Naive thymus-derived CD4-positive, alpha-beta T cell (primary cell): ENCODE measurements at regions not wholly inside any gene's neighbourhood (a gene's known extent, or its start where the extent isn't known, plus 50 kb on each side); places are given as distances from the start of the nearest gene placed in this dataset.
"Not testable (repeated sequence)": the region's sequence is repeated elsewhere in the genome, so short reads cannot be mapped to it uniquely, and the experiment has no call there.

Experiments used
- ATAC-seq: fragments of 150-1000 bp; cut with Tn5 transposase; 2 replicates; pipeline ENCODE4 v1.10.0; 2021; ENCODE audit warnings: mild to moderate bottlenecking, moderate library complexity
- CTCF ChIA-PET: fragments of 350-600 bp; sonication (Branson Sonifier 250); formaldehyde crosslinking; loops from one replicate; lab custom pipeline; 2021; ENCODE audit warnings: antibody characterized with exemption; lab: Charles Lee
- POLR2A ChIA-PET: fragments of 350-600 bp; sonication (Branson Sonifier 250); formaldehyde crosslinking; loops from one replicate; lab custom pipeline; 2021; ENCODE audit warnings: antibody characterized with exemption, inconsistent platforms; lab: Charles Lee
- DNase-seq, 9 donors: peaks; one replicate each; pipeline versions ENCODE4 v3.0.0 to v3.0.0-alpha.2; 2020 to 2022; ENCODE audit warnings: mixed read lengths in 1 of 9
- H3K27ac ChIP-seq: one replicate; pipeline ENCODE4 v1.7.0; 2013; ENCODE audit warnings: mild to moderate bottlenecking, low read depth, low read length, moderate library complexity
- H3K27me3 ChIP-seq, 2 donors: one replicate each; pipeline ENCODE4 v1.7.0; 2013; ENCODE audit warnings: low read length in 2 of 2, mild to moderate bottlenecking in 2 of 2, moderate library complexity in 2 of 2; ENCODE audit not compliant: control insufficient read depth in 2 of 2, insufficient read depth in 2 of 2
- H3K36me3 ChIP-seq, 3 experiments: 1 replicate in 2 of 3; 2 replicates in 1 of 3; pipeline ENCODE4 v1.7.0; 2013; ENCODE audit warnings: low read length in 3 of 3, mild to moderate bottlenecking in 3 of 3, moderate library complexity in 1 of 3; ENCODE audit not compliant: insufficient read depth in 3 of 3, control insufficient read depth in 2 of 3
- H3K4me1 ChIP-seq, 2 donors: one replicate each; pipeline ENCODE4 v1.7.0; 2013; ENCODE audit warnings: low read length in 2 of 2, mild to moderate bottlenecking in 2 of 2, moderate library complexity in 1 of 2; ENCODE audit not compliant: control insufficient read depth in 2 of 2, insufficient read depth in 2 of 2
- H3K4me3 ChIP-seq: 2 replicates; pipeline ENCODE4 v1.7.0; 2013; ENCODE audit warnings: mild to moderate bottlenecking, low read length
- H3K9me3 ChIP-seq, 3 experiments: 1 replicate in 2 of 3; 2 replicates in 1 of 3; pipeline ENCODE4 v1.7.0; 2013; ENCODE audit warnings: low read length in 3 of 3; ENCODE audit not compliant: control insufficient read depth in 2 of 3
- H3K27ac Mint-ChIP-seq, 9 donors: one replicate each; pipeline ENCODE4 v1.8.0; 2020 to 2022; ENCODE audit warnings: mixed read lengths in 9 of 9, mild to moderate bottlenecking in 8 of 9, moderate library complexity in 5 of 9, inconsistent platforms in 2 of 9
- H3K27me3 Mint-ChIP-seq, 5 donors: one replicate each; pipeline ENCODE4 v1.8.0; 2021 to 2022; ENCODE audit warnings: mixed read lengths in 5 of 5, mild to moderate bottlenecking in 1 of 5
- H3K36me3 Mint-ChIP-seq, 5 donors: one replicate each; pipeline ENCODE4 v1.8.0; 2020 to 2022; ENCODE audit warnings: mixed read lengths in 5 of 5, mild to moderate bottlenecking in 3 of 5, inconsistent platforms in 1 of 5
- H3K4me1 Mint-ChIP-seq, 7 donors: one replicate each; pipeline ENCODE4 v1.8.0; 2020 to 2022; ENCODE audit warnings: mixed read lengths in 7 of 7, mild to moderate bottlenecking in 3 of 7, inconsistent platforms in 1 of 7
- H3K4me3 Mint-ChIP-seq, 10 donors: one replicate each; pipeline ENCODE4 v1.8.0; 2020 to 2022; ENCODE audit warnings: mild to moderate bottlenecking in 10 of 10, mixed read lengths in 10 of 10, moderate library complexity in 6 of 10, inconsistent platforms in 2 of 10
- H3K9me3 Mint-ChIP-seq, 11 donors: one replicate each; pipeline ENCODE4 v1.8.0; 2020 to 2022; ENCODE audit warnings: mixed read lengths in 11 of 11, mild to moderate bottlenecking in 4 of 11, inconsistent platforms in 1 of 11, moderate library complexity in 1 of 11
- intact Hi-C, 2 donors: fragments of 100-400 bp; cut with micrococcal nuclease; formaldehyde crosslinking; loops; one replicate each; pipeline ENCODE4 v1.15.1; 2023

DNA sequence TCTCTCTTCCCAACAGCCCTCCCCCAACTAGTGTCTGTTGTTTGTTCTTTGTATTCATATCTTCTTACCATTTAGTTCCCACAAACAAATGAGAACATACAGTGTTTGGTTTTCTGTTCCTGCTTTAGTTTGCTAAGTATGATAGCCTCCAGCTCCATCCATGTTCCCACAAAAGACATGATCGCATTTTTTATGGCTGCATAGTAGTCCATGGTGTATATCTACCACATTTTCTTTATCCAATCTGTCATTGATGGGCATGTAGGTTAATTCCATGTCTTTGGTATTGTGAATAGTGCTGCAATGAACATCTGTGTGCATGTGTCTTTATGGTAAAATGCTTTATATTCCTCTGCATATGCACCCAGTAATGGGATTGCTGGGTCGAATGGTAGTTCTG lies 283.9 kb upstream of the FGF13 start:
- intact Hi-C loops, result no loop called here

DNA sequence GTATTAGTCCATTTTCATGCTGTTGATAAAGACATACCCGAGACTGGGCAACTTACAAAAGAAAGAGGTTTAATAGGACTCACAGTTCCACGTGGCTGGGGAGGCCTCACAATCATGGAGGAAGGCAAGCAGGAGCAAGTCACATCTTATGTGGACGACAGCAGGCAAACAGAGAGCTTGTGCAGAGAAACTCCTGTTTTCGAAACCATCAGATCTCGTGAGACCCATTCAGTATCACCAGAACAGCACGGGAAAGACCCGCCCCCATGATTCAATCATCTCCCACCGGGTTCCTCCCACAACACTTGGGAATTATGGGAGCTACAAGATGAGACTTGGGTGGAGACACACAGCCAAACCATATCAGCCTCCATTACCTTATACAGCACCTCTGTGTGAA lies 278.9 kb upstream of the FGF13 start:
- ATAC-seq, H3K27me3 ChIP-seq, H3K9me3 Mint-ChIP-seq, intact Hi-C loops, H3K36me3 Mint-ChIP-seq, H3K27ac ChIP-seq, H3K4me3 ChIP-seq, H3K27me3 Mint-ChIP-seq, H3K4me3 Mint-ChIP-seq, H3K36me3 ChIP-seq, POLR2A ChIA-PET, H3K27ac Mint-ChIP-seq, H3K4me1 Mint-ChIP-seq, H3K9me3 ChIP-seq, CTCF ChIA-PET, DNase-seq, H3K4me1 ChIP-seq: not testable (repeated sequence)

More for the DNA sequence above, 283.9 kb upstream of the FGF13 start:
- ChIA-PET POLR2A (no interaction called here), CTCF (no interaction called here)
- H3K4me1 ChIP-seq, result no peaks in the 10 kb centered on the region
- H3K27ac ChIP-seq, result no peak overlapping the region
- DNase-seq, result no peak
- no peak overlapping the region for H3K4me3 ChIP-seq
- peaks cover 0 to 6% (median 0%) of the 10 kb centered on the region in 11 donors for H3K9me3 Mint-ChIP-seq
- no peaks in the 10 kb centered on the region for H3K4me1 Mint-ChIP-seq
- no peaks in the 10 kb centered on the region for H3K27me3 Mint-ChIP-seq
- H3K4me3 Mint-ChIP-seq, result no peak overlapping the region
- no peaks in the 10 kb centered on the region for H3K9me3 ChIP-seq
- H3K27me3 ChIP-seq, result no peaks in the 10 kb centered on the region
- H3K36me3 ChIP-seq, result no peaks in the 10 kb centered on the region
- H3K27ac Mint-ChIP-seq, result no peak overlapping the region
- no peaks in the 10 kb centered on the region for H3K36me3 Mint-ChIP-seq
- no peak for ATAC-seq

DNA sequence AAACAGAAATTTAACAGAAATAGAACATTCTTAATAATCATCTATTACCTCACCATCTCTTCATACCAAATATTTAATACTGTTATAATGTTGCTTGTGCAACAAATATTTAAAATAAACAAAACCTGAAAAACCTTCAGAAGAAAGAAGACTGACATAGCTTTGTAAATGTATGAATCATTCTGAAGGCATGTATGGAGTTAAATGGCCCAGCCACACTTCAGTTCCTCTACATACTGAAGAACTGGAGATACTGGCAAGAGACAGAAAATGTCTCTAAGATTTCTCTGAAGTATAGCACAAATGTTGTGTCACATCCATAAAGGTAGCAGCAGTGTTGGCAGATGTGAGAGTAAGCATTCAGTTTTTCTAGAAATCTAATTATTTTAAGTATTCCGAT lies 275.3 kb upstream of the FGF13 start:
- H3K4me3 ChIP-seq, result no peak overlapping the region
- H3K27me3 ChIP-seq, result no peaks in the 10 kb centered on the region
- H3K9me3 ChIP-seq, result no peaks in the 10 kb centered on the region
- H3K36me3 Mint-ChIP-seq, result no peaks in the 10 kb centered on the region
- no peaks in the 10 kb centered on the region for H3K36me3 ChIP-seq
- CTCF ChIA-PET, result no interaction called here
- H3K4me1 ChIP-seq, result no peaks in the 10 kb centered on the region
- no peaks in the 10 kb centered on the region for H3K27me3 Mint-ChIP-seq
- POLR2A ChIA-PET, result no interaction called here
- no peak overlapping the region for H3K27ac ChIP-seq
- ATAC-seq (no peak), DNase-seq (no peak)
- no peaks in the 10 kb centered on the region for H3K9me3 Mint-ChIP-seq
- H3K27ac Mint-ChIP-seq, result no peak overlapping the region
- H3K4me1 Mint-ChIP-seq, result no peaks in the 10 kb centered on the region
- intact Hi-C loops, result no loop called here
- no peak overlapping the region for H3K4me3 Mint-ChIP-seq

DNA sequence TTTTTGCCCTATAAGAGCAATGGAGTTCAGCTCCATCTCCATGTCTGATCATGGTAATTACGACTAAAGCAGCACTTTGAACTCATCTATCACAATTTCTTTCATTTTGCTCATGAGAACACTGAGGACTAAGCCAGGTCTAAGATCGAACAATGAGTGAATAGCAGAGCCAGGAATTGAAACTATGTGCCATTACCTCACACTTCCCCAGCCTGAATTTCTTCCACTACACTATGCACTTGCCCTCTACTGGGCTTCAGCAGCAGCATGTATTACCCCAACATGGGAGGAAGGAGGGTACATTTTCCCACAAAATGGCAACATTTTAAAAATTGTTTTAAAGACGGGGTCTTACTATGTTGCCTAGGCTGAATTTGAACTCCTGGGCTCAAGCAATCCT lies 274.7 kb upstream of the FGF13 start:
- no peak overlapping the region for H3K27ac ChIP-seq
- H3K27me3 ChIP-seq, result no peaks in the 10 kb centered on the region
- DNase-seq (no peak), ATAC-seq (no peak)
- no peaks in the 10 kb centered on the region for H3K9me3 ChIP-seq
- no peak overlapping the region for H3K4me3 Mint-ChIP-seq
- H3K36me3 ChIP-seq, result no peaks in the 10 kb centered on the region
- CTCF ChIA-PET, result no interaction called here
- H3K4me1 ChIP-seq, result no peaks in the 10 kb centered on the region
- H3K4me1 Mint-ChIP-seq, result no peaks in the 10 kb centered on the region
- H3K27me3 Mint-ChIP-seq, result no peaks in the 10 kb centered on the region
- intact Hi-C loops, result no loop called here
- no peaks in the 10 kb centered on the region for H3K9me3 Mint-ChIP-seq
- no peak overlapping the region for H3K27ac Mint-ChIP-seq
- POLR2A ChIA-PET, result no interaction called here
- H3K4me3 ChIP-seq, result no peak overlapping the region
- no peaks in the 10 kb centered on the region for H3K36me3 Mint-ChIP-seq

GRCh38 chrX:138982365-138982764 lies 270.8 kb upstream of the FGF13 start:
- no peak overlapping the region for H3K4me3 ChIP-seq
- H3K36me3 Mint-ChIP-seq, result no peaks in the 10 kb centered on the region
- H3K27me3 ChIP-seq, result no peaks in the 10 kb centered on the region
- no peaks in the 10 kb centered on the region for H3K36me3 ChIP-seq
- no peaks in the 10 kb centered on the region for H3K9me3 ChIP-seq
- no peak overlapping the region for H3K4me3 Mint-ChIP-seq
- H3K4me1 Mint-ChIP-seq, result no peaks in the 10 kb centered on the region
- no peak overlapping the region for H3K27ac ChIP-seq
- peaks cover 0 to 3% (median 0%) of the 10 kb centered on the region in 11 donors for H3K9me3 Mint-ChIP-seq
- no peak for ATAC-seq
- no peaks in the 10 kb centered on the region for H3K4me1 ChIP-seq
- no peaks in the 10 kb centered on the region for H3K27me3 Mint-ChIP-seq
- no peak overlapping the region for H3K27ac Mint-ChIP-seq
- CTCF ChIA-PET, result no interaction called here
- POLR2A ChIA-PET, result no interaction called here
- intact Hi-C loops, result no loop called here
- no peak for DNase-seq

GRCh38 chrX:138964501-138964900 lies 253.0 kb upstream of the FGF13 start:
- Mint-ChIP-seq H3K27me3 (peaks cover 0 to 4% (median 0%) of the 10 kb centered on the region in 5 donors), H3K9me3 (peaks cover 0 to 3% (median 0%) of the 10 kb centered on the region in 11 donors), H3K36me3 (no peaks in the 10 kb centered on the region), H3K4me1 (no peaks in the 10 kb centered on the region), H3K27ac (no peak overlapping the region), H3K4me3 (no peak overlapping the region)
- ATAC-seq (no peak), DNase-seq (no peak)
- no peaks in the 10 kb centered on the region for H3K9me3 ChIP-seq
- no peaks in the 10 kb centered on the region for H3K36me3 ChIP-seq
- ChIA-PET CTCF (no interaction called here), POLR2A (no interaction called here)
- H3K4me3 ChIP-seq, result no peak overlapping the region
- H3K27me3 ChIP-seq, result no peaks in the 10 kb centered on the region
- H3K27ac ChIP-seq, result no peak overlapping the region
- H3K4me1 ChIP-seq, result no peaks in the 10 kb centered on the region
- intact Hi-C loops, result no loop called here

DNA sequence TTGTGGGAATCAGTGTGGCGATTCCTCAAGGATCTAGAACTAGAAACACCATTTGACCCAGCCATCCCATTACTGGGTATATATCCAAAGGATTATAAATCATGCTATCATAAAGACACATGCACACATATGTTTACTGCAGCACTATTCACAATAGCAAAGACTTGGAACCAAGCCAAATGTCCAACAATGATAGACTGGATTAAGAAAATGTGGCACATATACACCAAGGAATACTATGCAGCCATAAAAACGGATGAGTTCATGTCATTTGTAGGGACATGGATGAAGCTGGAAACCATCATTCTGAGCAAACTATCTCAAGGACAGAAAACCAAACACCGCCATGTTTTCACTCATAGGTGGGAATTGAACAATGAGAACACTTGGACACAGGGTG lies 250.9 kb upstream of the FGF13 start:
- POLR2A ChIA-PET, CTCF ChIA-PET, H3K27me3 ChIP-seq, H3K4me3 Mint-ChIP-seq, H3K27me3 Mint-ChIP-seq, H3K36me3 Mint-ChIP-seq, DNase-seq, H3K4me1 Mint-ChIP-seq, H3K4me1 ChIP-seq, H3K9me3 ChIP-seq, H3K36me3 ChIP-seq, ATAC-seq, H3K4me3 ChIP-seq, H3K9me3 Mint-ChIP-seq, H3K27ac ChIP-seq, H3K27ac Mint-ChIP-seq, intact Hi-C loops: not testable (repeated sequence)
